ENCODE measurements at regions not wholly inside any gene's neighbourhood (a gene's known extent, or its start where the extent isn't known, plus 50 kb on each side); places are given as distances from the start of the nearest gene placed in this dataset.
A peak's percentile ranks its signal among the peaks of the same experiment; 100 is the strongest.

GRCh38 chr11:56932572-56933220, 56.0 kb upstream of the OR5AK2 start:
- no peaks in the 10 kb centered on the region for H3K4me1 ChIP-seq
- no peaks in the 10 kb centered on the region for H3K27me3 ChIP-seq
- no peak for DNase-seq (ENCODE audit: extremely low spot score in 2 of 2)
- no peaks in the 10 kb centered on the region for H3K36me3 ChIP-seq
- no peak overlapping the region for H3K4me3 ChIP-seq
- no peak overlapping the region for H3K27ac ChIP-seq
- H3K9me3 ChIP-seq, result no peaks in the 10 kb centered on the region
- intact Hi-C loops (cut with DNase I), result no loop called here
- peak in 1 of 2 donors; percentile 45 for TF ChIP-seq POLR2AphosphoS5 (IDR thresholded peaks at IDR 0.05; ENCODE audit: insufficient read depth in 1 of 2, low read depth in 1 of 2)
- no peak for TF ChIP-seq POLR2A (IDR thresholded peaks at IDR 0.05)

- no peaks in the 10 kb centered on the region for H3K36me3 ChIP-seq
- no peaks in the 10 kb centered on the region for H3K27me3 ChIP-seq
- no peaks in the 10 kb centered on the region for H3K4me1 ChIP-seq
- DNase-seq (ENCODE audit: extremely low spot score in 2 of 2), result no peak
- intact Hi-C loops (cut with DNase I), result no loop called here
- no peak overlapping the region for H3K4me3 ChIP-seq
- no peak overlapping the region for H3K27ac ChIP-seq
- TF ChIP-seq, protein P1, sequence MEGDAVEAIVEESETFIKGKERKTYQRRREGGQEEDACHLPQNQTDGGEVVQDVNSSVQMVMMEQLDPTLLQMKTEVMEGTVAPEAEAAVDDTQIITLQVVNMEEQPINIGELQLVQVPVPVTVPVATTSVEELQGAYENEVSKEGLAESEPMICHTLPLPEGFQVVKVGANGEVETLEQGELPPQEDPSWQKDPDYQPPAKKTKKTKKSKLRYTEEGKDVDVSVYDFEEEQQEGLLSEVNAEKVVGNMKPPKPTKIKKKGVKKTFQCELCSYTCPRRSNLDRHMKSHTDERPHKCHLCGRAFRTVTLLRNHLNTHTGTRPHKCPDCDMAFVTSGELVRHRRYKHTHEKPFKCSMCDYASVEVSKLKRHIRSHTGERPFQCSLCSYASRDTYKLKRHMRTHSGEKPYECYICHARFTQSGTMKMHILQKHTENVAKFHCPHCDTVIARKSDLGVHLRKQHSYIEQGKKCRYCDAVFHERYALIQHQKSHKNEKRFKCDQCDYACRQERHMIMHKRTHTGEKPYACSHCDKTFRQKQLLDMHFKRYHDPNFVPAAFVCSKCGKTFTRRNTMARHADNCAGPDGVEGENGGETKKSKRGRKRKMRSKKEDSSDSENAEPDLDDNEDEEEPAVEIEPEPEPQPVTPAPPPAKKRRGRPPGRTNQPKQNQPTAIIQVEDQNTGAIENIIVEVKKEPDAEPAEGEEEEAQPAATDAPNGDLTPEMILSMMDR (IDR thresholded peaks at IDR 0.05), result no peak
- TF ChIP-seq POLR2A (IDR thresholded peaks at IDR 0.05) (no peak), POLR2AphosphoS5 (IDR thresholded peaks at IDR 0.05; ENCODE audit: insufficient read depth in 1 of 2, low read depth in 1 of 2) (no peak)
- H3K9me3 ChIP-seq, result no peaks in the 10 kb centered on the region
Measured at GRCh38 chr11:56923116-56923515, 65.6 kb upstream of the OR5AK2 start.

GRCh38 chr11:56922421-56922820, 66.3 kb upstream of the OR5AK2 start:
- Histone ChIP-seq H3K4me3 (no peak overlapping the region), H3K36me3 (no peaks in the 10 kb centered on the region), H3K27me3 (no peaks in the 10 kb centered on the region), H3K4me1 (no peaks in the 10 kb centered on the region), H3K27ac (no peak overlapping the region), H3K9me3 (no peaks in the 10 kb centered on the region)
- intact Hi-C loops (cut with DNase I), result no loop called here
- no peak for TF ChIP-seq POLR2A (IDR thresholded peaks at IDR 0.05)
- TF ChIP-seq POLR2AphosphoS5 (IDR thresholded peaks at IDR 0.05; ENCODE audit: insufficient read depth in 1 of 2, low read depth in 1 of 2), result no peak
- TF ChIP-seq, protein P1 (IDR thresholded peaks at IDR 0.05), result no peak
- DNase-seq (ENCODE audit: extremely low spot score in 2 of 2), result no peak

DNA sequence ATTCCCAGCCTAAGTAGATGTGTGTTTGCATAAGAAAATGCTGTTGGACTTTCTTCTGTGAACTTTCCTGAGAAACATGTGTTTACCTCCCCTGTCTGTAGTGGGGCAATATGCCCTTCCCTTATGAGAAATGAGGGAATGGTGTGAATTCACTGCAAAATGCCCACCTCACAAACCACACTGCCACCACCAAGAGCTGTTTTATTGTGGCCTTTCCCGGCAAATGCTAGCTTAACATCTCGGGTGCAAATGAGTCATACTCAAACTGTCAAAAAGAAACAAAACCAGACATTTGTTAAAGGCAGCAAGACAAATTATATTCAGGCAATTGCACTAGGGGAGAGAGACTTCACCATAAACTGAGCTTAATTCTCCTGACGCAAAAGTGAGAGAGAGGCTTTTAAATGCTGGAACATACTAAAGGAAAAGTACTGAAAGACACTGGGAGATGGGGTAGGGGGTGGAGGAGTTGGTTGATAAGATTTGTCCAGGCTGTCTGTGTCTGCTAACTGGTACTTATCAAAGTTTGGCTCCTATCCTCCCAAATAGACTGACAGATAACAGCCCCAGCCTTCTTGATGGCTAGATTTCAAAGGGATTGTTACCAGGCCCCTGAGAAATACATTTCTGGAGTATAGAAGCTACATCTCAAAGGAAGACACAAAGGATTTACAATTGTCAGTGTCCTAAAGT, 70.9 kb upstream of the OR5AK2 start:
- no peaks in the 10 kb centered on the region for H3K27me3 ChIP-seq
- intact Hi-C loops (cut with DNase I), result no loop called here
- H3K27ac ChIP-seq, result no peak overlapping the region
- no peak overlapping the region for H3K4me3 ChIP-seq
- TF ChIP-seq POLR2AphosphoS5 (IDR thresholded peaks at IDR 0.05; ENCODE audit: insufficient read depth in 1 of 2, low read depth in 1 of 2) (no peak), POLR2A (IDR thresholded peaks at IDR 0.05) (no peak)
- TF ChIP-seq, protein P1 (IDR thresholded peaks at IDR 0.05), result no peak
- no peaks in the 10 kb centered on the region for H3K36me3 ChIP-seq
- no peak for DNase-seq (ENCODE audit: extremely low spot score in 2 of 2)
- no peaks in the 10 kb centered on the region for H3K4me1 ChIP-seq
- no peaks in the 10 kb centered on the region for H3K9me3 ChIP-seq

DNA sequence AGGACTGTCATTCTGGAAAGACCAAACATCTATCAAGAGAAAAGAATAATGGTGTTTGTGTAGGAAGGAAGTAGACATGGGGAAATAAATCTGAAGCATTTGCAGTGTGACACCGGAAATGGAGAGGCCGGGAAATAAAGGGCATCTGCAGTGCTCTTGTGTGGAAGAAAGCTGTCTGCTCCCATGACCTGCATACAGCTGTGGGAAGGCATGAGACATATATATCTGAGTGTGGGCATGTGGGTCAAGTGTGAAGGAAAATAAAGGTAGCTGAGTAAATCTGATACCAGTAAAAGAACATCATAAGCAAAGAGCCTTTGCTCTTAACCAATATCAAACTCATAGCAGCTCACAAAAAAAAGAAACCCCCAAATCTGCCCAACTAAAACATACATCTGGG, 72.1 kb upstream of the OR5AK2 start:
- H3K4me3 ChIP-seq, result no peak overlapping the region
- no peaks in the 10 kb centered on the region for H3K4me1 ChIP-seq
- intact Hi-C loops (cut with DNase I), result no loop called here
- H3K36me3 ChIP-seq, result no peaks in the 10 kb centered on the region
- no peaks in the 10 kb centered on the region for H3K27me3 ChIP-seq
- DNase-seq (ENCODE audit: extremely low spot score in 2 of 2), result no peak
- H3K27ac ChIP-seq, result no peak overlapping the region
- TF ChIP-seq POLR2AphosphoS5 (IDR thresholded peaks at IDR 0.05; ENCODE audit: insufficient read depth in 1 of 2, low read depth in 1 of 2) (no peak), POLR2A (IDR thresholded peaks at IDR 0.05) (no peak)
- TF ChIP-seq, protein P1 (IDR thresholded peaks at IDR 0.05), result no peak
- no peaks in the 10 kb centered on the region for H3K9me3 ChIP-seq
